ENCODE measurements at regions not wholly inside any gene's neighbourhood (a gene's known extent, or its start where the extent isn't known, plus 50 kb on each side); places are given as distances from the start of the nearest gene placed in this dataset.

DNA sequence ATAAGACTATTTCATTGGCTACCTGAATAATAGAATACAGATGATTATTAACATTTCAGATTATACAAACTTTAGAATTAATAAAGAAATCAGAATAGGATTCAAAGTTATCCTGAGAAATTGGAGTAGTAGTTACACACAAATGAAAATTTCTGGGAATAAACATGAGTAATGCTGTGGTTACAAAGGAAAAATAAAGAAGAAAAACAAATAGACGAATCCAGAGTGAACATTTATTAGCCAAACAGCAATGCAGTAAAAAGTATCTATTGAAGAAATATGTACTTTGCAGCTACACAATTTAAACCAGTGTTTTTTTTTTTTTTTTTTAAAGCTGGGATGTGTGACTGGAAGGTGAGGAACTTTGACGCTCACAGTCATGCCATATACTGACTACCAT lies 1159.2 kb downstream of the TUSC7 start:
- no peak for ATAC-seq
- no peak overlapping the region for H3K4me2 ChIP-seq
- TF ChIP-seq ZNF331 (CRISPR knock-in tag; IDR thresholded peaks at IDR 0.05; ENCODE audit: low read depth) (no peak), JUNB (IDR thresholded peaks at IDR 0.05; ENCODE audit: unreplicated experiment) (no peak), CREB1 (CRISPR knock-in tag; IDR thresholded peaks at IDR 0.05; ENCODE audit: low read depth) (no peak), POLR2AphosphoS5 (IDR thresholded peaks at IDR 0.05; ENCODE audit: low read depth) (no peak), EZH2phosphoT487 (IDR thresholded peaks at IDR 0.05; ENCODE audit: unreplicated experiment) (no peak), ZNF114 (CRISPR knock-in tag; IDR thresholded peaks at IDR 0.05) (no peak), STAT1 (IDR thresholded peaks at IDR 0.05; ENCODE audit: unreplicated experiment) (no peak), EZH2 (IDR thresholded peaks at IDR 0.05; ENCODE audit: low read depth, unreplicated experiment) (no peak), NANOG (IDR thresholded peaks at IDR 0.05; ENCODE audit: borderline replicate concordance) (no peak)
- TF ChIP-seq, protein P1, sequence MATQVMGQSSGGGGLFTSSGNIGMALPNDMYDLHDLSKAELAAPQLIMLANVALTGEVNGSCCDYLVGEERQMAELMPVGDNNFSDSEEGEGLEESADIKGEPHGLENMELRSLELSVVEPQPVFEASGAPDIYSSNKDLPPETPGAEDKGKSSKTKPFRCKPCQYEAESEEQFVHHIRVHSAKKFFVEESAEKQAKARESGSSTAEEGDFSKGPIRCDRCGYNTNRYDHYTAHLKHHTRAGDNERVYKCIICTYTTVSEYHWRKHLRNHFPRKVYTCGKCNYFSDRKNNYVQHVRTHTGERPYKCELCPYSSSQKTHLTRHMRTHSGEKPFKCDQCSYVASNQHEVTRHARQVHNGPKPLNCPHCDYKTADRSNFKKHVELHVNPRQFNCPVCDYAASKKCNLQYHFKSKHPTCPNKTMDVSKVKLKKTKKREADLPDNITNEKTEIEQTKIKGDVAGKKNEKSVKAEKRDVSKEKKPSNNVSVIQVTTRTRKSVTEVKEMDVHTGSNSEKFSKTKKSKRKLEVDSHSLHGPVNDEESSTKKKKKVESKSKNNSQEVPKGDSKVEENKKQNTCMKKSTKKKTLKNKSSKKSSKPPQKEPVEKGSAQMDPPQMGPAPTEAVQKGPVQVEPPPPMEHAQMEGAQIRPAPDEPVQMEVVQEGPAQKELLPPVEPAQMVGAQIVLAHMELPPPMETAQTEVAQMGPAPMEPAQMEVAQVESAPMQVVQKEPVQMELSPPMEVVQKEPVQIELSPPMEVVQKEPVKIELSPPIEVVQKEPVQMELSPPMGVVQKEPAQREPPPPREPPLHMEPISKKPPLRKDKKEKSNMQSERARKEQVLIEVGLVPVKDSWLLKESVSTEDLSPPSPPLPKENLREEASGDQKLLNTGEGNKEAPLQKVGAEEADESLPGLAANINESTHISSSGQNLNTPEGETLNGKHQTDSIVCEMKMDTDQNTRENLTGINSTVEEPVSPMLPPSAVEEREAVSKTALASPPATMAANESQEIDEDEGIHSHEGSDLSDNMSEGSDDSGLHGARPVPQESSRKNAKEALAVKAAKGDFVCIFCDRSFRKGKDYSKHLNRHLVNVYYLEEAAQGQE (IDR thresholded peaks at IDR 0.05; ENCODE audit: unreplicated experiment): no peak
- TF ChIP-seq, protein P2, sequence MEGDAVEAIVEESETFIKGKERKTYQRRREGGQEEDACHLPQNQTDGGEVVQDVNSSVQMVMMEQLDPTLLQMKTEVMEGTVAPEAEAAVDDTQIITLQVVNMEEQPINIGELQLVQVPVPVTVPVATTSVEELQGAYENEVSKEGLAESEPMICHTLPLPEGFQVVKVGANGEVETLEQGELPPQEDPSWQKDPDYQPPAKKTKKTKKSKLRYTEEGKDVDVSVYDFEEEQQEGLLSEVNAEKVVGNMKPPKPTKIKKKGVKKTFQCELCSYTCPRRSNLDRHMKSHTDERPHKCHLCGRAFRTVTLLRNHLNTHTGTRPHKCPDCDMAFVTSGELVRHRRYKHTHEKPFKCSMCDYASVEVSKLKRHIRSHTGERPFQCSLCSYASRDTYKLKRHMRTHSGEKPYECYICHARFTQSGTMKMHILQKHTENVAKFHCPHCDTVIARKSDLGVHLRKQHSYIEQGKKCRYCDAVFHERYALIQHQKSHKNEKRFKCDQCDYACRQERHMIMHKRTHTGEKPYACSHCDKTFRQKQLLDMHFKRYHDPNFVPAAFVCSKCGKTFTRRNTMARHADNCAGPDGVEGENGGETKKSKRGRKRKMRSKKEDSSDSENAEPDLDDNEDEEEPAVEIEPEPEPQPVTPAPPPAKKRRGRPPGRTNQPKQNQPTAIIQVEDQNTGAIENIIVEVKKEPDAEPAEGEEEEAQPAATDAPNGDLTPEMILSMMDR (conservative IDR thresholded peaks at IDR 0.05; ENCODE audit: low read depth in 2 of 2): no peak
- TF ChIP-seq, protein P3, sequence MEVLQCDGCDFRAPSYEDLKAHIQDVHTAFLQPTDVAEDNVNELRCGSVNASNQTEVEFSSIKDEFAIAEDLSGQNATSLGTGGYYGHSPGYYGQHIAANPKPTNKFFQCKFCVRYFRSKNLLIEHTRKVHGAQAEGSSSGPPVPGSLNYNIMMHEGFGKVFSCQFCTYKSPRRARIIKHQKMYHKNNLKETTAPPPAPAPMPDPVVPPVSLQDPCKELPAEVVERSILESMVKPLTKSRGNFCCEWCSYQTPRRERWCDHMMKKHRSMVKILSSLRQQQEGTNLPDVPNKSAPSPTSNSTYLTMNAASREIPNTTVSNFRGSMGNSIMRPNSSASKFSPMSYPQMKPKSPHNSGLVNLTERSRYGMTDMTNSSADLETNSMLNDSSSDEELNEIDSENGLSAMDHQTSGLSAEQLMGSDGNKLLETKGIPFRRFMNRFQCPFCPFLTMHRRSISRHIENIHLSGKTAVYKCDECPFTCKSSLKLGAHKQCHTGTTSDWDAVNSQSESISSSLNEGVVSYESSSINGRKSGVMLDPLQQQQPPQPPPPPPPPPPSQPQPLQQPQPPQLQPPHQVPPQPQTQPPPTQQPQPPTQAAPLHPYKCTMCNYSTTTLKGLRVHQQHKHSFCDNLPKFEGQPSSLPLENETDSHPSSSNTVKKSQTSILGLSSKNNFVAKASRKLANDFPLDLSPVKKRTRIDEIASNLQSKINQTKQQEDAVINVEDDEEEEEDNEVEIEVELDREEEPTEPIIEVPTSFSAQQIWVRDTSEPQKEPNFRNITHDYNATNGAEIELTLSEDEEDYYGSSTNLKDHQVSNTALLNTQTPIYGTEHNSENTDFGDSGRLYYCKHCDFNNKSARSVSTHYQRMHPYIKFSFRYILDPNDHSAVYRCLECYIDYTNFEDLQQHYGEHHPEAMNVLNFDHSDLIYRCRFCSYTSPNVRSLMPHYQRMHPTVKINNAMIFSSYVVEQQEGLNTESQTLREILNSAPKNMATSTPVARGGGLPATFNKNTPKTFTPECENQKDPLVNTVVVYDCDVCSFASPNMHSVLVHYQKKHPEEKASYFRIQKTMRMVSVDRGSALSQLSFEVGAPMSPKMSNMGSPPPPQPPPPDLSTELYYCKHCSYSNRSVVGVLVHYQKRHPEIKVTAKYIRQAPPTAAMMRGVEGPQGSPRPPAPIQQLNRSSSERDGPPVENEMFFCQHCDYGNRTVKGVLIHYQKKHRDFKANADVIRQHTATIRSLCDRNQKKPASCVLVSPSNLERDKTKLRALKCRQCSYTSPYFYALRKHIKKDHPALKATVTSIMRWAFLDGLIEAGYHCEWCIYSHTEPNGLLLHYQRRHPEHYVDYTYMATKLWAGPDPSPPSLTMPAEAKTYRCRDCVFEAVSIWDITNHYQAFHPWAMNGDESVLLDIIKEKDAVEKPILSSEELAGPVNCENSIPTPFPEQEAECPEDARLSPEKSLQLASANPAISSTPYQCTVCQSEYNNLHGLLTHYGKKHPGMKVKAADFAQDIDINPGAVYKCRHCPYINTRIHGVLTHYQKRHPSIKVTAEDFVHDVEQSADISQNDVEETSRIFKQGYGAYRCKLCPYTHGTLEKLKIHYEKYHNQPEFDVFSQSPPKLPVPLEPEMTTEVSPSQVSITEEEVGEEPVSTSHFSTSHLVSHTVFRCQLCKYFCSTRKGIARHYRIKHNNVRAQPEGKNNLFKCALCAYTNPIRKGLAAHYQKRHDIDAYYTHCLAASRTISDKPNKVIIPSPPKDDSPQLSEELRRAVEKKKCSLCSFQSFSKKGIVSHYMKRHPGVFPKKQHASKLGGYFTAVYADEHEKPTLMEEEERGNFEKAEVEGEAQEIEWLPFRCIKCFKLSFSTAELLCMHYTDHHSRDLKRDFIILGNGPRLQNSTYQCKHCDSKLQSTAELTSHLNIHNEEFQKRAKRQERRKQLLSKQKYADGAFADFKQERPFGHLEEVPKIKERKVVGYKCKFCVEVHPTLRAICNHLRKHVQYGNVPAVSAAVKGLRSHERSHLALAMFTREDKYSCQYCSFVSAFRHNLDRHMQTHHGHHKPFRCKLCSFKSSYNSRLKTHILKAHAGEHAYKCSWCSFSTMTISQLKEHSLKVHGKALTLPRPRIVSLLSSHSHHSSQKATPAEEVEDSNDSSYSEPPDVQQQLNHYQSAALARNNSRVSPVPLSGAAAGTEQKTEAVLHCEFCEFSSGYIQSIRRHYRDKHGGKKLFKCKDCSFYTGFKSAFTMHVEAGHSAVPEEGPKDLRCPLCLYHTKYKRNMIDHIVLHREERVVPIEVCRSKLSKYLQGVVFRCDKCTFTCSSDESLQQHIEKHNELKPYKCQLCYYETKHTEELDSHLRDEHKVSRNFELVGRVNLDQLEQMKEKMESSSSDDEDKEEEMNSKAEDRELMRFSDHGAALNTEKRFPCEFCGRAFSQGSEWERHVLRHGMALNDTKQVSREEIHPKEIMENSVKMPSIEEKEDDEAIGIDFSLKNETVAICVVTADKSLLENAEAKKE (CRISPR knock-in tag; IDR thresholded peaks at IDR 0.05): no peak
- TF ChIP-seq, protein P4, sequence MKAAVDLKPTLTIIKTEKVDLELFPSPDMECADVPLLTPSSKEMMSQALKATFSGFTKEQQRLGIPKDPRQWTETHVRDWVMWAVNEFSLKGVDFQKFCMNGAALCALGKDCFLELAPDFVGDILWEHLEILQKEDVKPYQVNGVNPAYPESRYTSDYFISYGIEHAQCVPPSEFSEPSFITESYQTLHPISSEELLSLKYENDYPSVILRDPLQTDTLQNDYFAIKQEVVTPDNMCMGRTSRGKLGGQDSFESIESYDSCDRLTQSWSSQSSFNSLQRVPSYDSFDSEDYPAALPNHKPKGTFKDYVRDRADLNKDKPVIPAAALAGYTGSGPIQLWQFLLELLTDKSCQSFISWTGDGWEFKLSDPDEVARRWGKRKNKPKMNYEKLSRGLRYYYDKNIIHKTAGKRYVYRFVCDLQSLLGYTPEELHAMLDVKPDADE (IDR thresholded peaks at IDR 0.05): no peak
- DNase-seq (ENCODE audit: low spot score): no peak
- H3K27ac Mint-ChIP-seq: no peak overlapping the region
- no peaks in the 10 kb centered on the region for H4K20me1 ChIP-seq (replicated peaks; ENCODE audit: insufficient read depth)
- H3K36me3 Mint-ChIP-seq (ENCODE audit: low read depth): no peaks in the 10 kb centered on the region
- H3K27me3 Mint-ChIP-seq (ENCODE audit: insufficient read depth, low read depth, poor library complexity): no peaks in the 10 kb centered on the region
- H3K36me3 ChIP-seq (ENCODE audit: insufficient read depth): no peaks in the 10 kb centered on the region
- no peaks in the 10 kb centered on the region for H3F3A ChIP-seq (replicated peaks; ENCODE audit: low read depth)
- no peak overlapping the region for H3K4me3 ChIP-seq
- H3K27me3 ChIP-seq (ENCODE audit: insufficient read depth): no peaks in the 10 kb centered on the region
- no peaks in the 10 kb centered on the region for H3K4me1 ChIP-seq (ENCODE audit: insufficient read depth)
- H3K4me1 Mint-ChIP-seq: no peaks in the 10 kb centered on the region
- no peak overlapping the region for H2AFZ ChIP-seq
- no peak overlapping the region for H3K4me3 Mint-ChIP-seq
- no peaks in the 10 kb centered on the region for H3K79me2 ChIP-seq (replicated peaks; ENCODE audit: insufficient read depth)
- no peak overlapping the region for H3K27ac ChIP-seq (ENCODE audit: low read depth)
- H3K9me2 ChIP-seq (ENCODE audit: insufficient read depth): no peaks in the 10 kb centered on the region
- no peaks in the 10 kb centered on the region for H3K9me3 Mint-ChIP-seq

Measured in GM23338 (cell line).